ENCODE measurements at regions not wholly inside any gene's neighbourhood (a gene's known extent, or its start where the extent isn't known, plus 50 kb on each side); places are given as distances from the start of the nearest gene placed in this dataset.
A peak's percentile ranks its signal among the peaks of the same experiment; 100 is the strongest.
"Not testable (repeated sequence)": the region's sequence is repeated elsewhere in the genome, so short reads cannot be mapped to it uniquely, and the experiment has no call there.

- DNase-seq, result no peak
- no peak overlapping the region for H3K4me3 ChIP-seq (ENCODE audit: control insufficient read depth in 1 of 2, extremely low read depth in 1 of 2, low read length in 1 of 2)
- WGBS (ENCODE audit: insufficient coverage), result 92% methylated on average over 26 of the region's 28 CpGs
- Mint-ChIP-seq H3K27me3 (peaks cover 2 to 3% of the 10 kb centered on the region in 2 donors), H3K36me3 (no peaks in the 10 kb centered on the region), H3K4me3 (no peak overlapping the region), H3K9me3 (no peaks in the 10 kb centered on the region), H3K4me1 (peaks cover 4 to 9% (median 6%) of the 10 kb centered on the region in 3 donors), H3K27ac (no peak overlapping the region)
- H3K27me3 ChIP-seq (replicated peaks in 1 of 2; ENCODE audit: control insufficient read depth in 2 of 2, extremely low read depth in 1 of 2, insufficient read depth in 2 of 2, low read length in 1 of 2), result peaks cover 0 to 19% of the 10 kb centered on the region in 2 experiments
- H3K27ac ChIP-seq (ENCODE audit: low read length), result no peak overlapping the region
- POLR2A ChIA-PET, result no interaction called here
- H3K9me3 ChIP-seq, result no peaks in the 10 kb centered on the region
- CTCF ChIA-PET, result interaction anchor here (0.5 to 2.6 kb wide), 4 partner anchors 307 to 309 kb away, joined by 6 to 31 read pairs (median 6); no protein-coding TSS in a partner anchor
- H3K36me3 ChIP-seq (ENCODE audit: control insufficient read depth in 2 of 2, extremely low read depth in 1 of 2, insufficient read depth in 1 of 2, low read length in 1 of 2), result no peaks in the 10 kb centered on the region
- H3K4me1 ChIP-seq (ENCODE audit: control insufficient read depth in 1 of 2, extremely low read depth in 1 of 2, insufficient read depth in 2 of 2, low read length in 2 of 2), result peaks cover 0 to 6% of the 10 kb centered on the region in 2 experiments
- no peak for ATAC-seq (replicated peaks in 1 of 4)
Measured at GRCh38 chr18:76708071-76708721, 114.2 kb upstream of the ZNF236 start.

- peaks cover 3 to 4% of the 10 kb centered on the region in 2 donors for H3K27me3 Mint-ChIP-seq
- DNase-seq (no peak), ATAC-seq (replicated peaks in 1 of 4) (no peak)
- H3K4me1 Mint-ChIP-seq, result peaks cover 4 to 9% (median 6%) of the 10 kb centered on the region in 3 donors
- CTCF ChIA-PET, result interaction anchor here (0.5 to 1.4 kb wide), 3 partner anchors 306 to 309 kb away, joined by 6 to 7 read pairs (median 6); no protein-coding TSS in a partner anchor
- H3K36me3 ChIP-seq (ENCODE audit: control insufficient read depth in 2 of 2, extremely low read depth in 1 of 2, insufficient read depth in 1 of 2, low read length in 1 of 2), result no peaks in the 10 kb centered on the region
- H3K27ac ChIP-seq (ENCODE audit: low read length), result no peak overlapping the region
- no peak overlapping the region for H3K27ac Mint-ChIP-seq
- H3K9me3 ChIP-seq, result no peaks in the 10 kb centered on the region
- peaks cover 0 to 6% of the 10 kb centered on the region in 2 experiments for H3K4me1 ChIP-seq (ENCODE audit: control insufficient read depth in 1 of 2, extremely low read depth in 1 of 2, insufficient read depth in 2 of 2, low read length in 2 of 2)
- peaks cover 0 to 15% of the 10 kb centered on the region in 2 experiments for H3K27me3 ChIP-seq (replicated peaks in 1 of 2; ENCODE audit: control insufficient read depth in 2 of 2, extremely low read depth in 1 of 2, insufficient read depth in 2 of 2, low read length in 1 of 2)
- H3K36me3 Mint-ChIP-seq, result no peaks in the 10 kb centered on the region
- H3K9me3 Mint-ChIP-seq, result no peaks in the 10 kb centered on the region
- 87% methylated on average over 3 of the region's 7 CpGs for WGBS (ENCODE audit: insufficient coverage)
- no peak overlapping the region for H3K4me3 Mint-ChIP-seq
- POLR2A ChIA-PET, result no interaction called here
- no peak overlapping the region for H3K4me3 ChIP-seq (ENCODE audit: control insufficient read depth in 1 of 2, extremely low read depth in 1 of 2, low read length in 1 of 2)
Measured at GRCh38 chr18:76707534-76707933, 114.8 kb upstream of the ZNF236 start.

GRCh38 chr18:76704589-76704988 is 117.8 kb upstream of the ZNF236 start:
- CTCF ChIA-PET; H3K4me1 ChIP-seq (ENCODE audit: control insufficient read depth in 1 of 2, extremely low read depth in 1 of 2, insufficient read depth in 2 of 2, low read length in 2 of 2); H3K9me3 Mint-ChIP-seq; H3K36me3 Mint-ChIP-seq; H3K4me1 Mint-ChIP-seq; H3K27ac Mint-ChIP-seq; H3K9me3 ChIP-seq; H3K4me3 Mint-ChIP-seq; H3K27ac ChIP-seq (ENCODE audit: low read length); H3K36me3 ChIP-seq (ENCODE audit: control insufficient read depth in 2 of 2, extremely low read depth in 1 of 2, insufficient read depth in 1 of 2, low read length in 1 of 2); H3K4me3 ChIP-seq (ENCODE audit: control insufficient read depth in 1 of 2, extremely low read depth in 1 of 2, low read length in 1 of 2); ATAC-seq (replicated peaks in 1 of 4); DNase-seq; POLR2A ChIA-PET: not testable (repeated sequence)
- H3K27me3 ChIP-seq (replicated peaks in 1 of 2; ENCODE audit: control insufficient read depth in 2 of 2, extremely low read depth in 1 of 2, insufficient read depth in 2 of 2, low read length in 1 of 2), result peaks cover 0 to 17% of the 10 kb centered on the region in 2 experiments
- WGBS (ENCODE audit: insufficient coverage), result no CpG with 5 or more reads among the region's 4 CpGs
- H3K27me3 Mint-ChIP-seq, result peaks cover 10 to 21% of the 10 kb centered on the region in 2 donors

- H3K27ac Mint-ChIP-seq, result no peak overlapping the region
- ATAC-seq (replicated peaks in 1 of 4) (no peak), DNase-seq (no peak)
- Histone ChIP-seq H3K27ac (ENCODE audit: low read length) (no peak overlapping the region), H3K27me3 (replicated peaks in 1 of 2; ENCODE audit: control insufficient read depth in 2 of 2, extremely low read depth in 1 of 2, insufficient read depth in 2 of 2, low read length in 1 of 2) (peaks cover 7 to 34% of the 10 kb centered on the region in 2 experiments), H3K36me3 (ENCODE audit: control insufficient read depth in 2 of 2, extremely low read depth in 1 of 2, insufficient read depth in 1 of 2, low read length in 1 of 2) (no peaks in the 10 kb centered on the region), H3K4me3 (ENCODE audit: control insufficient read depth in 1 of 2, extremely low read depth in 1 of 2, low read length in 1 of 2) (no peak overlapping the region), H3K9me3 (no peaks in the 10 kb centered on the region), H3K4me1 (ENCODE audit: control insufficient read depth in 1 of 2, extremely low read depth in 1 of 2, insufficient read depth in 2 of 2, low read length in 2 of 2) (peaks cover 0 to 2% of the 10 kb centered on the region in 2 experiments)
- WGBS (ENCODE audit: insufficient coverage), result 80% methylated on average over 8 of the region's 11 CpGs
- H3K9me3 Mint-ChIP-seq, result no peaks in the 10 kb centered on the region
- H3K4me3 Mint-ChIP-seq, result no peak overlapping the region
- ChIA-PET POLR2A (interaction anchor here in 1 of 2 donors (0.7 kb wide), 1 partner anchor 17 kb away, joined by 4 read pairs; no protein-coding TSS in a partner anchor), CTCF (interaction anchor here in 1 of 2 donors (0.7 kb wide), 1 partner anchor 11 kb away, joined by 3 read pairs; no protein-coding TSS in a partner anchor)
- H3K27me3 Mint-ChIP-seq, result peaks cover 29 to 52% of the 10 kb centered on the region in 2 donors
- H3K36me3 Mint-ChIP-seq, result no peaks in the 10 kb centered on the region
- peaks cover 0 to 3% (median 0%) of the 10 kb centered on the region in 3 donors for H3K4me1 Mint-ChIP-seq
Measured at GRCh38 chr18:76699923-76700322, 122.4 kb upstream of the ZNF236 start.

GRCh38 chr18:76697441-76697901 is 124.9 kb upstream of the ZNF236 start:
- Histone ChIP-seq H3K27me3 (replicated peaks in 1 of 2; ENCODE audit: control insufficient read depth in 2 of 2, extremely low read depth in 1 of 2, insufficient read depth in 2 of 2, low read length in 1 of 2) (peaks cover 7 to 31% of the 10 kb centered on the region in 2 experiments), H3K4me3 (ENCODE audit: control insufficient read depth in 1 of 2, extremely low read depth in 1 of 2, low read length in 1 of 2) (no peak overlapping the region), H3K36me3 (ENCODE audit: control insufficient read depth in 2 of 2, extremely low read depth in 1 of 2, insufficient read depth in 1 of 2, low read length in 1 of 2) (no peaks in the 10 kb centered on the region), H3K9me3 (no peaks in the 10 kb centered on the region), H3K4me1 (ENCODE audit: control insufficient read depth in 1 of 2, extremely low read depth in 1 of 2, insufficient read depth in 2 of 2, low read length in 2 of 2) (peaks cover 0 to 2% of the 10 kb centered on the region in 2 experiments), H3K27ac (ENCODE audit: low read length) (no peak overlapping the region)
- ATAC-seq (replicated peaks in 1 of 4) (no peak), DNase-seq (no peak)
- WGBS (ENCODE audit: insufficient coverage), result 18% methylated on average over 12 of the region's 13 CpGs
- H3K9me3 Mint-ChIP-seq, result no peaks in the 10 kb centered on the region
- CTCF ChIA-PET, result no interaction called here
- no peak overlapping the region for H3K27ac Mint-ChIP-seq
- H3K36me3 Mint-ChIP-seq, result no peaks in the 10 kb centered on the region
- POLR2A ChIA-PET, result no interaction called here
- peaks cover 0 to 3% (median 0%) of the 10 kb centered on the region in 3 donors for H3K4me1 Mint-ChIP-seq
- H3K27me3 Mint-ChIP-seq, result peaks cover 32 to 64% of the 10 kb centered on the region in 2 donors
- no peak overlapping the region for H3K4me3 Mint-ChIP-seq

- Histone ChIP-seq H3K36me3 (ENCODE audit: control insufficient read depth in 2 of 2, extremely low read depth in 1 of 2, insufficient read depth in 1 of 2, low read length in 1 of 2) (no peaks in the 10 kb centered on the region), H3K4me3 (ENCODE audit: control insufficient read depth in 1 of 2, extremely low read depth in 1 of 2, low read length in 1 of 2) (no peak overlapping the region), H3K4me1 (ENCODE audit: control insufficient read depth in 1 of 2, extremely low read depth in 1 of 2, insufficient read depth in 2 of 2, low read length in 2 of 2) (peaks cover 0 to 3% of the 10 kb centered on the region in 2 experiments), H3K27ac (ENCODE audit: low read length) (no peak overlapping the region), H3K27me3 (replicated peaks in 1 of 2; ENCODE audit: control insufficient read depth in 2 of 2, extremely low read depth in 1 of 2, insufficient read depth in 2 of 2, low read length in 1 of 2) (peaks cover 0 to 28% of the 10 kb centered on the region in 2 experiments), H3K9me3 (no peaks in the 10 kb centered on the region)
- H3K27me3 Mint-ChIP-seq, result peaks cover 23 to 54% of the 10 kb centered on the region in 2 donors
- H3K36me3 Mint-ChIP-seq, result no peaks in the 10 kb centered on the region
- no peak for DNase-seq
- CTCF ChIA-PET, result no interaction called here
- no peaks in the 10 kb centered on the region for H3K9me3 Mint-ChIP-seq
- 43% methylated on average over 1 of the region's 7 CpGs for WGBS (ENCODE audit: insufficient coverage)
- H3K27ac Mint-ChIP-seq, result peak overlapping the region in 1 of 2 donors; percentile 9
- H3K4me3 Mint-ChIP-seq, result no peak overlapping the region
- H3K4me1 Mint-ChIP-seq, result peaks cover 7 to 9% (median 9%) of the 10 kb centered on the region in 3 donors
- POLR2A ChIA-PET, result no interaction called here
- no peak for ATAC-seq (replicated peaks in 1 of 4)
Measured at GRCh38 chr18:76691800-76692199, 130.6 kb upstream of the ZNF236 start.

All from T-cell (primary cell).